Neural cell (in vitro differentiated cells): ENCODE measurements at regions not wholly inside any gene's neighbourhood (a gene's known extent, or its start where the extent isn't known, plus 50 kb on each side); places are given as distances from the start of the nearest gene placed in this dataset.

ENCODE experiments used
- H2AFZ ChIP-seq: fragments of 200-600, 300-800 bp; sonication (generic), shearing (Covaris generic); 2 replicates; pipeline ENCODE4 v1.6.0; 2014; ENCODE audit warnings: low read depth, mild to moderate bottlenecking, antibody characterized with exemption, low read length, moderate library complexity
- H3F3A ChIP-seq: fragments of 200-600 bp; shearing (Covaris generic); 2 replicates; pipeline ENCODE4 v1.6.1; 2016; ENCODE audit warnings: mild to moderate bottlenecking, moderate library complexity, mixed read lengths, antibody characterized with exemption, low read length; ENCODE audit not compliant: insufficient read depth, poor library complexity, severe bottlenecking
- H3K27ac ChIP-seq: fragments of 200-600, 300-800 bp; sonication (generic), shearing (Covaris generic); 2 replicates; pipeline ENCODE4 v1.5.1; 2014; ENCODE audit warnings: mild to moderate bottlenecking, low read length, moderate library complexity
- H3K27me3 ChIP-seq: fragments of 300-800, 200-600 bp; sonication (generic), shearing (Covaris generic); 2 replicates; pipeline ENCODE4 v1.6.0; 2014; ENCODE audit warnings: mild to moderate bottlenecking, low read depth, low read length, moderate library complexity; ENCODE audit not compliant: insufficient read depth
- H3K36me3 ChIP-seq: fragments of 300-800, 200-600 bp; sonication (generic), shearing (Covaris generic); 2 replicates; pipeline ENCODE4 v1.5.1; 2014; ENCODE audit warnings: mild to moderate bottlenecking, antibody characterized with exemption, low read length, moderate library complexity; ENCODE audit not compliant: insufficient read depth
- H3K4me2 ChIP-seq: fragments of 300-800, 200-600 bp; sonication (generic), shearing (Covaris generic); 2 replicates; pipeline ENCODE4 v1.6.0; 2014; ENCODE audit warnings: mild to moderate bottlenecking, low read length
- H3K4me3 ChIP-seq: fragments of 300-800, 200-600 bp; sonication (generic), shearing (Covaris generic); 2 replicates; pipeline ENCODE4 v1.5.1; 2014; ENCODE audit warnings: mild to moderate bottlenecking, low read length, moderate library complexity
- H3K79me2 ChIP-seq: fragments of 200-600 bp; shearing (Covaris generic); replicated peaks from 2 replicates; pipeline ENCODE4 v1.6.0; 2014; ENCODE audit warnings: mild to moderate bottlenecking, low read length, moderate library complexity; ENCODE audit not compliant: insufficient read depth
- H3K9ac ChIP-seq: fragments of 300-800, 200-600 bp; sonication (generic), shearing (Covaris generic); 2 replicates; pipeline ENCODE4 v1.6.1; 2016; ENCODE audit warnings: mild to moderate bottlenecking, low read length, mixed read lengths
- H3K9me2 ChIP-seq: fragments of 200-600 bp; shearing (Covaris generic); 2 replicates; pipeline ENCODE4 v1.6.1; 2016; ENCODE audit warnings: mild to moderate bottlenecking, low read length, mixed read lengths; ENCODE audit not compliant: insufficient read depth
- H3K9me3 ChIP-seq: fragments of 200-600, 300-800 bp; sonication (generic), shearing (Covaris generic); 2 replicates; pipeline ENCODE4 v1.6.1; 2016; ENCODE audit warnings: mild to moderate bottlenecking, mixed run types, low read length, moderate library complexity, mixed read lengths
- H4K20me1 ChIP-seq: fragments of 200-600 bp; shearing (Covaris generic); 2 replicates; pipeline ENCODE4 v1.6.1; 2016; ENCODE audit warnings: mild to moderate bottlenecking, mixed run types; ENCODE audit not compliant: insufficient read depth
- CTCF ChIP-seq: fragments of 450-650 bp; IDR thresholded peaks from 2 replicates; pipeline ENCODE4 v1.5.1; 2014; ENCODE audit warnings: antibody characterized with exemption, mild to moderate bottlenecking, moderate library complexity; ENCODE audit not compliant: poor library complexity, severe bottlenecking
- EP300 ChIP-seq: fragments of 450-650 bp; conservative IDR thresholded peaks from 2 replicates; pipeline ENCODE4 v1.6.1; 2014; ENCODE audit warnings: antibody characterized with exemption, mild to moderate bottlenecking, moderate library complexity; ENCODE audit not compliant: poor library complexity, severe bottlenecking
- EZH2 ChIP-seq: fragments of 200-600, 300-800 bp; shearing (Covaris generic), sonication (generic); IDR thresholded peaks from 2 replicates; pipeline ENCODE4 v1.6.1; 2014; ENCODE audit warnings: antibody characterized with exemption, low read length, borderline replicate concordance, mild to moderate bottlenecking; ENCODE audit not compliant: insufficient read depth, poor library complexity, severe bottlenecking
- MXI1 ChIP-seq: fragments of 450-650 bp; conservative IDR thresholded peaks from 2 replicates; pipeline ENCODE4 v1.6.1; 2014; ENCODE audit warnings: antibody characterized with exemption, mild to moderate bottlenecking; ENCODE audit not compliant: poor library complexity, severe bottlenecking
- POLR2AphosphoS5 ChIP-seq: IDR thresholded peaks from 2 replicates; pipeline ENCODE4 v1.6.1; 2012
- RAD21 ChIP-seq: fragments of 450-650 bp; conservative IDR thresholded peaks from 2 replicates; pipeline ENCODE4 v1.6.1; 2014; ENCODE audit warnings: antibody characterized with exemption, mild to moderate bottlenecking, moderate library complexity
- REST ChIP-seq: IDR thresholded peaks from 2 replicates; pipeline ENCODE4 v1.6.1; 2012; ENCODE audit warnings: borderline replicate concordance
- SMC3 ChIP-seq: fragments of 450-650 bp; conservative IDR thresholded peaks from 2 replicates; pipeline ENCODE4 v1.6.1; 2014; ENCODE audit warnings: antibody characterized with exemption, mild to moderate bottlenecking, moderate library complexity; ENCODE audit not compliant: poor library complexity
- TAF1 ChIP-seq: IDR thresholded peaks from 2 replicates; pipeline ENCODE4 v1.6.1; 2012; ENCODE audit warnings: low read depth

GRCh38 chr13:85565652-85566051 is 233.6 kb downstream of the SLITRK6 start:
- Histone ChIP-seq H3K4me3 (no peak overlapping the region), H2AFZ (no peak overlapping the region), H3K9ac (no peak overlapping the region), H3K36me3 (no peaks in the 10 kb centered on the region), H3K4me2 (no peak overlapping the region), H4K20me1 (no peaks in the 10 kb centered on the region), H3K79me2 (no peaks in the 10 kb centered on the region), H3K9me3 (no peaks in the 10 kb centered on the region), H3K27ac (no peak overlapping the region), H3K27me3 (no peaks in the 10 kb centered on the region), H3F3A (no peaks in the 10 kb centered on the region), H3K9me2 (no peaks in the 10 kb centered on the region)
- TF ChIP-seq TAF1 (no peak), EZH2 (no peak), MXI1 (no peak), EP300 (no peak), SMC3 (no peak), CTCF (no peak), POLR2AphosphoS5 (no peak), REST (no peak)

- H3F3A ChIP-seq, result no peaks in the 10 kb centered on the region
- H3K9me2 ChIP-seq, result no peaks in the 10 kb centered on the region
- TF ChIP-seq POLR2AphosphoS5, result no peak
- TF ChIP-seq EZH2, result no peak
- no peak overlapping the region for H2AFZ ChIP-seq
- no peak overlapping the region for H3K27ac ChIP-seq
- H3K27me3 ChIP-seq, result no peaks in the 10 kb centered on the region
- no peaks in the 10 kb centered on the region for H3K79me2 ChIP-seq
- no peaks in the 10 kb centered on the region for H3K9me3 ChIP-seq
- H3K36me3 ChIP-seq, result no peaks in the 10 kb centered on the region
- no peaks in the 10 kb centered on the region for H4K20me1 ChIP-seq
- no peak overlapping the region for H3K9ac ChIP-seq
- no peak overlapping the region for H3K4me2 ChIP-seq
- H3K4me3 ChIP-seq, result no peak overlapping the region
These were observed 234.6 kb downstream of the SLITRK6 start for GRCh38 chr13:85564598-85564997.

GRCh38 chr13:85562282-85562681 is 236.9 kb downstream of the SLITRK6 start:
- no peaks in the 10 kb centered on the region for H3K27me3 ChIP-seq
- no peaks in the 10 kb centered on the region for H3F3A ChIP-seq
- no peak overlapping the region for H2AFZ ChIP-seq
- no peak overlapping the region for H3K27ac ChIP-seq
- H3K36me3 ChIP-seq, result no peaks in the 10 kb centered on the region
- H3K4me3 ChIP-seq, result no peak overlapping the region
- H4K20me1 ChIP-seq, result no peaks in the 10 kb centered on the region
- no peaks in the 10 kb centered on the region for H3K9me2 ChIP-seq
- H3K79me2 ChIP-seq, result no peaks in the 10 kb centered on the region
- H3K9me3 ChIP-seq, result no peaks in the 10 kb centered on the region
- H3K4me2 ChIP-seq, result no peak overlapping the region
- no peak for TF ChIP-seq SMC3
- no peak for TF ChIP-seq RAD21
- TF ChIP-seq MXI1, result no peak
- no peak for TF ChIP-seq CTCF
- TF ChIP-seq TAF1, result no peak
- TF ChIP-seq POLR2AphosphoS5, result no peak
- TF ChIP-seq EZH2, result no peak
- no peak for TF ChIP-seq EP300
- no peak overlapping the region for H3K9ac ChIP-seq
